ENCODE measurements at regions not wholly inside any gene's neighbourhood (a gene's known extent, or its start where the extent isn't known, plus 50 kb on each side); places are given as distances from the start of the nearest gene placed in this dataset.

DNA sequence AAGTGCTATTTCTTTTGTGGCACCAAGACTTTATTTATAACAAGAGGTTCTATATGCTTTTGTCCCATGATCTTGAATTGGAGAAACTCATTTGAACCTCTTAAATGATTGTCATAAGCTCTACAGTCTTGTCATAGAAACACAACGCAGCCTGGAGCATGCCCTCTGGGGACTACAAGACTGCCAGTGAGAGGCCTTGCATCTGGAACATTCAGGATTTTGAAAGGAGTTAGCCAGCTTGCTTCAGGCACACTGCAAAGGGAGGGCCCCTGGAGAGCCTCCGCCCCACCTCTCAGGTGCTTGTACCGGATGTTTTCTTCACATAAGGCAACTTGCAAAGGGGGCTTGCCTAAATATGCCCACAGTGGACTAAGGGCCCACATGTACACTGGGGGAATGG, 130.5 kb downstream of the LIG4 start:
- no peak for TF ChIP-seq POLR2A (IDR thresholded peaks at IDR 0.05)
- TF ChIP-seq, protein P1, sequence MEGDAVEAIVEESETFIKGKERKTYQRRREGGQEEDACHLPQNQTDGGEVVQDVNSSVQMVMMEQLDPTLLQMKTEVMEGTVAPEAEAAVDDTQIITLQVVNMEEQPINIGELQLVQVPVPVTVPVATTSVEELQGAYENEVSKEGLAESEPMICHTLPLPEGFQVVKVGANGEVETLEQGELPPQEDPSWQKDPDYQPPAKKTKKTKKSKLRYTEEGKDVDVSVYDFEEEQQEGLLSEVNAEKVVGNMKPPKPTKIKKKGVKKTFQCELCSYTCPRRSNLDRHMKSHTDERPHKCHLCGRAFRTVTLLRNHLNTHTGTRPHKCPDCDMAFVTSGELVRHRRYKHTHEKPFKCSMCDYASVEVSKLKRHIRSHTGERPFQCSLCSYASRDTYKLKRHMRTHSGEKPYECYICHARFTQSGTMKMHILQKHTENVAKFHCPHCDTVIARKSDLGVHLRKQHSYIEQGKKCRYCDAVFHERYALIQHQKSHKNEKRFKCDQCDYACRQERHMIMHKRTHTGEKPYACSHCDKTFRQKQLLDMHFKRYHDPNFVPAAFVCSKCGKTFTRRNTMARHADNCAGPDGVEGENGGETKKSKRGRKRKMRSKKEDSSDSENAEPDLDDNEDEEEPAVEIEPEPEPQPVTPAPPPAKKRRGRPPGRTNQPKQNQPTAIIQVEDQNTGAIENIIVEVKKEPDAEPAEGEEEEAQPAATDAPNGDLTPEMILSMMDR (IDR thresholded peaks at IDR 0.05) = no peak
